ENCODE measurements at regions not wholly inside any gene's neighbourhood (a gene's known extent, or its start where the extent isn't known, plus 50 kb on each side); places are given as distances from the start of the nearest gene placed in this dataset.

- no peak for DNase-seq
Measured at GRCh38 chr5:89005990-89006389, 123.0 kb upstream of the MEF2C start.

- DNase-seq: no peak
Measured at GRCh38 chr5:89004379-89004778, 121.4 kb upstream of the MEF2C start.

- no peak for DNase-seq
Measured at GRCh38 chr5:89003563-89004036, 120.6 kb upstream of the MEF2C start.

GRCh38 chr5:88999853-89000252 lies 116.9 kb upstream of the MEF2C start:
- DNase-seq: no peak

- DNase-seq: no peak
Measured at GRCh38 chr5:88997937-88998336, 115.0 kb upstream of the MEF2C start.

- no peak for DNase-seq
Measured at GRCh38 chr5:88984040-88984439, 101.1 kb upstream of the MEF2C start.

GRCh38 chr5:88979726-88980125 lies 96.7 kb upstream of the MEF2C start:
- DNase-seq: no peak

GRCh38 chr5:88979244-88979643 lies 96.3 kb upstream of the MEF2C start:
- DNase-seq: no peak

GRCh38 chr5:88976914-88977313 lies 93.9 kb upstream of the MEF2C start:
- DNase-seq: no peak

GRCh38 chr5:88967633-88968585 lies 84.9 kb upstream of the MEF2C start:
- DNase-seq: no peak

- DNase-seq: no peak
Measured at GRCh38 chr5:88964831-88965230, 81.8 kb upstream of the MEF2C start.

GRCh38 chr5:88957013-88957412 lies 74.0 kb upstream of the MEF2C start:
- no peak for DNase-seq

- DNase-seq: no peak
Measured at GRCh38 chr5:88956416-88956815, 73.4 kb upstream of the MEF2C start.

GRCh38 chr5:88955403-88955802 lies 72.4 kb upstream of the MEF2C start:
- no peak for DNase-seq

- no peak for DNase-seq
Measured at GRCh38 chr5:88954511-88954910, 71.5 kb upstream of the MEF2C start.

- no peak for DNase-seq
Measured at GRCh38 chr5:88952996-88953643, 70.1 kb upstream of the MEF2C start.

GRCh38 chr5:88952344-88952743 lies 69.4 kb upstream of the MEF2C start:
- no peak for DNase-seq

GRCh38 chr5:88951457-88951856 lies 68.5 kb upstream of the MEF2C start:
- DNase-seq: no peak

- no peak for DNase-seq
Measured at GRCh38 chr5:88948746-88949600, 66.0 kb upstream of the MEF2C start.

GRCh38 chr5:88944751-88945531 lies 62.0 kb upstream of the MEF2C start:
- no peak for DNase-seq

GRCh38 chr5:88941581-88941980 lies 58.6 kb upstream of the MEF2C start:
- DNase-seq: no peak

GRCh38 chr5:88940713-88941112 lies 57.7 kb upstream of the MEF2C start:
- no peak for DNase-seq

Measured in effector CD8-positive, alpha-beta T cell (primary cell).